ENCODE measurements at regions not wholly inside any gene's neighbourhood (a gene's known extent, or its start where the extent isn't known, plus 50 kb on each side); places are given as distances from the start of the nearest gene placed in this dataset.

GRCh38 chr2:212665948-212666347 lies 127.3 kb upstream of the ERBB4 start:
- ChIA-PET CTCF (no interaction called here), POLR2A (no interaction called here)
- no peak for TF ChIP-seq CTCF (IDR thresholded peaks at IDR 0.05; ENCODE audit: control extremely low read depth, extremely low read depth, low read depth, missing control alignments)
- no peak for DNase-seq (ENCODE audit: extremely low spot score)

GRCh38 chr2:212659441-212659840 lies 120.8 kb upstream of the ERBB4 start:
- DNase-seq (ENCODE audit: extremely low spot score), result no peak
- ChIA-PET POLR2A (no interaction called here), CTCF (interaction anchor here (1.4 kb wide), 1 partner anchor 10 kb away, joined by 3 read pairs; no protein-coding TSS in a partner anchor)
- no peak for TF ChIP-seq CTCF (IDR thresholded peaks at IDR 0.05; ENCODE audit: control extremely low read depth, extremely low read depth, low read depth, missing control alignments)

- DNase-seq (ENCODE audit: extremely low spot score), result no peak
- POLR2A ChIA-PET, result no interaction called here
- CTCF ChIA-PET, result no interaction called here
- no peak for TF ChIP-seq CTCF (IDR thresholded peaks at IDR 0.05; ENCODE audit: control extremely low read depth, extremely low read depth, low read depth, missing control alignments)
Observed at GRCh38 chr2:212649646-212650045, 111.0 kb upstream of the ERBB4 start.

GRCh38 chr2:212646698-212647366 lies 108.2 kb upstream of the ERBB4 start:
- no peak for DNase-seq (ENCODE audit: extremely low spot score)
- ChIA-PET CTCF (interaction anchor here (1.3 kb wide), 1 partner anchor 11 kb away, joined by 3 read pairs; no protein-coding TSS in a partner anchor), POLR2A (no interaction called here)
- no peak for TF ChIP-seq CTCF (IDR thresholded peaks at IDR 0.05; ENCODE audit: control extremely low read depth, extremely low read depth, low read depth, missing control alignments)

GRCh38 chr2:212644195-212644837 lies 105.7 kb upstream of the ERBB4 start:
- no peak for TF ChIP-seq CTCF (IDR thresholded peaks at IDR 0.05; ENCODE audit: control extremely low read depth, extremely low read depth, low read depth, missing control alignments)
- DNase-seq (ENCODE audit: extremely low spot score), result no peak
- ChIA-PET POLR2A (no interaction called here), CTCF (interaction anchor here (1.4 kb wide), 1 partner anchor 10 kb away, joined by 5 read pairs; no protein-coding TSS in a partner anchor)

GRCh38 chr2:212640428-212640827 lies 101.8 kb upstream of the ERBB4 start:
- ChIA-PET CTCF (interaction anchor here (0.8 kb wide), 1 partner anchor 179 kb away, joined by 3 read pairs; no protein-coding TSS in a partner anchor), POLR2A (no interaction called here)
- no peak for DNase-seq (ENCODE audit: extremely low spot score)
- no peak for TF ChIP-seq CTCF (IDR thresholded peaks at IDR 0.05; ENCODE audit: control extremely low read depth, extremely low read depth, low read depth, missing control alignments)
